Keratinocyte (primary cell): ENCODE measurements at regions not wholly inside any gene's neighbourhood (a gene's known extent, or its start where the extent isn't known, plus 50 kb on each side); places are given as distances from the start of the nearest gene placed in this dataset.
"Not testable (repeated sequence)": the region's sequence is repeated elsewhere in the genome, so short reads cannot be mapped to it uniquely, and the experiment has no call there.

Source experiments
- DNase-seq: peaks from one replicate; pipeline ENCODE4 v3.0.0-alpha.2; 2011; ENCODE audit warnings: low read depth, missing footprints, low spot score
- FAIRE-seq: peaks from 2 replicates; lab custom pipeline; 2011; peaks lifted over from hg19 to GRCh38; lab: Jason Lieb, UNC
- H2AFZ ChIP-seq: 2 replicates; pipeline ENCODE4 v1.6.0; 2012; ENCODE audit warnings: low read length, control low read depth, inconsistent platforms; ENCODE audit not compliant: control insufficient read depth
- H3K27ac ChIP-seq: 2 replicates; pipeline ENCODE4 v1.5.1; 2011; ENCODE audit warnings: low read length; ENCODE audit not compliant: control insufficient read depth, insufficient read depth
- H3K27me3 ChIP-seq: 3 replicates; pipeline ENCODE4 v1.6.0; 2011; ENCODE audit warnings: low read length; ENCODE audit not compliant: control insufficient read depth, insufficient read depth; ENCODE audit errors: extremely low read depth
- H3K36me3 ChIP-seq, 2 experiments: 2 replicates in 1 of 2; 3 replicates in 1 of 2; pipeline ENCODE4 v1.5.1; 2011; ENCODE audit warnings: low read length in 2 of 2, mild to moderate bottlenecking in 1 of 2; ENCODE audit not compliant: control insufficient read depth in 2 of 2, insufficient read depth in 2 of 2; ENCODE audit errors: extremely low read depth in 1 of 2
- H3K4me1 ChIP-seq: 3 replicates; pipeline ENCODE4 v1.5.1; 2011; ENCODE audit warnings: low read length; ENCODE audit not compliant: control insufficient read depth, insufficient read depth; ENCODE audit errors: extremely low read depth
- H3K4me2 ChIP-seq: 3 replicates; pipeline ENCODE4 v1.6.0; 2011; ENCODE audit warnings: low read depth, low read length; ENCODE audit not compliant: control insufficient read depth, insufficient read depth; ENCODE audit errors: extremely low read depth
- H3K4me3 ChIP-seq, 3 experiments: fragments of 200-600 bp in 1 of 3; sonication (generic) in 1 of 3; 2 replicates in 2 of 3; 3 replicates in 1 of 3; pipeline ENCODE4 v1.5.1; 2011 to 2016; ENCODE audit warnings: low read length in 3 of 3, mild to moderate bottlenecking in 3 of 3, control low read depth in 2 of 3, inconsistent platforms in 1 of 3, low read depth in 1 of 3, mixed read lengths in 1 of 3, mixed run types in 1 of 3, moderate library complexity in 1 of 3; ENCODE audit not compliant: control insufficient read depth in 2 of 3, insufficient read depth in 2 of 3; ENCODE audit errors: extremely low read depth in 1 of 3
- H3K79me2 ChIP-seq: 2 replicates; pipeline ENCODE4 v1.6.0; 2012; ENCODE audit warnings: low read length; ENCODE audit not compliant: control insufficient read depth, insufficient read depth
- H3K9ac ChIP-seq: 3 replicates; pipeline ENCODE4 v1.6.0; 2011; ENCODE audit warnings: low read length; ENCODE audit not compliant: control insufficient read depth, insufficient read depth; ENCODE audit errors: extremely low read depth
- H3K9me1 ChIP-seq: 3 replicates; pipeline ENCODE4 v1.6.0; 2011; ENCODE audit warnings: low read length; ENCODE audit not compliant: control insufficient read depth, insufficient read depth; ENCODE audit errors: extremely low read depth
- H3K9me3 ChIP-seq: 2 replicates; pipeline ENCODE4 v1.5.1; 2012; ENCODE audit warnings: low read depth, low read length; ENCODE audit not compliant: control insufficient read depth
- H4K20me1 ChIP-seq: 3 replicates; pipeline ENCODE4 v1.6.0; 2011; ENCODE audit warnings: low read length; ENCODE audit not compliant: control insufficient read depth, insufficient read depth; ENCODE audit errors: extremely low read depth
- CTCF ChIP-seq, 3 experiments: IDR thresholded peaks in 1 of 3; conservative IDR thresholded peaks in 1 of 3; optimal IDR thresholded peaks in 1 of 3; 2 replicates in 2 of 3; 3 replicates in 1 of 3; pipeline versions ENCODE3 to v1.5.1; 2011; ENCODE audit warnings: low read length in 3 of 3, mild to moderate bottlenecking in 3 of 3, moderate library complexity in 2 of 3, control low read depth in 1 of 3, inconsistent platforms in 1 of 3; ENCODE audit not compliant: insufficient read depth in 2 of 3; ENCODE audit errors: extremely low read depth in 1 of 3
- EZH2 ChIP-seq: IDR thresholded peaks from one replicate; pipeline ENCODE4 v1.6.1; 2012; ENCODE audit warnings: inconsistent platforms, mild to moderate bottlenecking, low read length, moderate library complexity
- dilution Hi-C: fragments of 300-500 bp; cut with MboI; formaldehyde crosslinking; loops from one replicate; pipeline ENCODE4 v1.7.0; 2020; ENCODE audit warnings: low sequenced_read_pairs; ENCODE audit not compliant: extremely low pct_ligation_motif_present

- H2AFZ ChIP-seq = no peak overlapping the region
- H3K4me1 ChIP-seq = peaks cover 36% of the 10 kb centered on the region
- H3K9me3 ChIP-seq = no peaks in the 10 kb centered on the region
- H3K9me1 ChIP-seq = no peaks in the 10 kb centered on the region
- no peak for TF ChIP-seq CTCF (optimal IDR thresholded peaks at IDR 0.05 in 1 of 3, IDR thresholded peaks at IDR 0.05 in 1 of 3, conservative IDR thresholded peaks at IDR 0.05 in 1 of 3; ENCODE audit: extremely low read depth in 1 of 3, insufficient read depth in 2 of 3, low read length in 3 of 3)
- TF ChIP-seq EZH2 = no peak
- H3K27ac ChIP-seq = peak overlapping the region; percentile 82
- no peak for FAIRE-seq
- H3K36me3 ChIP-seq = no peaks in the 10 kb centered on the region
- H4K20me1 ChIP-seq = no peaks in the 10 kb centered on the region
- no peaks in the 10 kb centered on the region for H3K27me3 ChIP-seq
- H3K4me2 ChIP-seq = no peak overlapping the region
- peak; percentile 19 for DNase-seq
- no peak overlapping the region for H3K9ac ChIP-seq
- no peak overlapping the region for H3K4me3 ChIP-seq
- dilution Hi-C loops = no loop called here
- no peaks in the 10 kb centered on the region for H3K79me2 ChIP-seq
Measured at GRCh38 chr4:20192736-20193135, 59.0 kb upstream of the SLIT2 start.

- H3K9me1 ChIP-seq = no peaks in the 10 kb centered on the region
- no peaks in the 10 kb centered on the region for H3K4me1 ChIP-seq
- H3K4me2 ChIP-seq = no peak overlapping the region
- H3K4me3 ChIP-seq = no peak overlapping the region
- FAIRE-seq = no peak
- no peaks in the 10 kb centered on the region for H3K36me3 ChIP-seq
- no peaks in the 10 kb centered on the region for H4K20me1 ChIP-seq
- H3K27me3 ChIP-seq = no peaks in the 10 kb centered on the region
- H2AFZ ChIP-seq = no peak overlapping the region
- no peak overlapping the region for H3K9ac ChIP-seq
- TF ChIP-seq CTCF (optimal IDR thresholded peaks at IDR 0.05 in 1 of 3, IDR thresholded peaks at IDR 0.05 in 1 of 3, conservative IDR thresholded peaks at IDR 0.05 in 1 of 3; ENCODE audit: extremely low read depth in 1 of 3, insufficient read depth in 2 of 3, low read length in 3 of 3) (no peak), EZH2 (no peak)
- H3K27ac ChIP-seq = no peak overlapping the region
- no peak for DNase-seq
- dilution Hi-C loops = no loop called here
- H3K9me3 ChIP-seq = no peaks in the 10 kb centered on the region
- H3K79me2 ChIP-seq = no peaks in the 10 kb centered on the region
Measured at GRCh38 chr4:20185103-20185502, 66.6 kb upstream of the SLIT2 start.

GRCh38 chr4:20183131-20183530 lies 68.6 kb upstream of the SLIT2 start:
- H3K9me3 ChIP-seq, H3K4me2 ChIP-seq, DNase-seq, H2AFZ ChIP-seq, H3K36me3 ChIP-seq, H3K9me1 ChIP-seq, H3K27ac ChIP-seq, dilution Hi-C loops, FAIRE-seq, H3K4me1 ChIP-seq, H3K27me3 ChIP-seq, H3K4me3 ChIP-seq, H3K9ac ChIP-seq, H3K79me2 ChIP-seq, H4K20me1 ChIP-seq: not testable (repeated sequence)
